H1 (cell line): ENCODE measurements at regions not wholly inside any gene's neighbourhood (a gene's known extent, or its start where the extent isn't known, plus 50 kb on each side); places are given as distances from the start of the nearest gene placed in this dataset.

ENCODE experiments used
- CTCF ChIA-PET: fragments of 300-600 bp; sonication (Branson Sonifier 250); formaldehyde crosslinking; loops from one replicate; lab custom pipeline; 2021; ENCODE audit not compliant: partially characterized antibody; lab: Charles Lee
- POLR2A ChIA-PET: fragments of 300-600 bp; sonication (Branson Sonifier 250); formaldehyde crosslinking; loops from one replicate; lab custom pipeline; 2021; ENCODE audit warnings: inconsistent platforms; ENCODE audit not compliant: partially characterized antibody; lab: Charles Lee
- DNase-seq, 2 experiments: peaks; one replicate each; pipeline versions ENCODE4 v3.0.0 to v3.0.0-alpha.2; 2010 to 2022; ENCODE audit warnings: low spot score in 2 of 2, low read depth in 1 of 2, mixed read lengths in 1 of 2
- FAIRE-seq: peaks from 2 replicates; lab custom pipeline; 2011; peaks lifted over from hg19 to GRCh38; lab: Jason Lieb, UNC
- H2AFZ ChIP-seq: 2 replicates; pipeline ENCODE4 v1.8.1; 2012; ENCODE audit warnings: low read length, inconsistent platforms
- H2AK5ac ChIP-seq: 2 replicates; pipeline ENCODE4 v1.6.1; 2013; ENCODE audit warnings: low read depth, low read length
- H2BK120ac ChIP-seq: replicated peaks from 2 replicates; pipeline ENCODE3; 2013; ENCODE audit warnings: low read depth, low read length, inconsistent platforms
- H2BK12ac ChIP-seq: 2 replicates; pipeline ENCODE4 v1.6.1; 2013; ENCODE audit warnings: low read depth, low read length
- H2BK15ac ChIP-seq: 2 replicates; pipeline ENCODE4 v1.6.1; 2013; ENCODE audit warnings: low read length
- H2BK20ac ChIP-seq: 2 replicates; pipeline ENCODE4 v1.6.1; 2013; ENCODE audit warnings: low read length
- H2BK5ac ChIP-seq: 2 replicates; pipeline ENCODE4 v1.6.1; 2013; ENCODE audit warnings: low read depth, low read length
- H3K14ac ChIP-seq: 2 replicates; pipeline ENCODE4 v1.6.1; 2013; ENCODE audit warnings: inconsistent platforms; ENCODE audit not compliant: insufficient read length
- H3K18ac ChIP-seq: 2 replicates; pipeline ENCODE4 v1.6.1; 2013; ENCODE audit warnings: low read length; ENCODE audit errors: extremely low read depth
- H3K23ac ChIP-seq: 2 replicates; pipeline ENCODE4 v1.6.1; 2013; ENCODE audit warnings: inconsistent platforms; ENCODE audit not compliant: insufficient read length
- H3K23me2 ChIP-seq: 2 replicates; pipeline ENCODE4 v1.6.1; 2013; ENCODE audit warnings: low read depth, low read length
- H3K27ac ChIP-seq: 2 replicates; pipeline ENCODE4 v1.6.1; 2011; ENCODE audit warnings: low read depth, low read length, inconsistent platforms
- H3K27me3 ChIP-seq, 4 experiments: replicated peaks in 1 of 4; 1 replicate in 1 of 4; 2 replicates in 3 of 4; pipeline versions ENCODE4 v1.6.1 to v1.8.1; 2011 to 2013; ENCODE audit warnings: low read length in 3 of 4, mild to moderate bottlenecking in 3 of 4, inconsistent platforms in 2 of 4, mixed read lengths in 2 of 4, moderate library complexity in 1 of 4; ENCODE audit not compliant: control insufficient read depth in 3 of 4, insufficient read depth in 3 of 4; ENCODE audit errors: extremely low read depth in 1 of 4
- H3K36me3 ChIP-seq, 4 experiments: 2 replicates each; pipeline versions ENCODE4 v1.6.1 to v1.8.1; 2011 to 2013; ENCODE audit warnings: mild to moderate bottlenecking in 4 of 4, low read length in 3 of 4, moderate library complexity in 2 of 4, control low read depth in 1 of 4, inconsistent platforms in 1 of 4; ENCODE audit not compliant: insufficient read depth in 4 of 4, control insufficient read depth in 2 of 4
- H3K4ac ChIP-seq: replicated peaks from 2 replicates; pipeline ENCODE3; 2013; ENCODE audit warnings: low read length, low read depth, mixed read lengths, inconsistent platforms; ENCODE audit not compliant: insufficient read length
- H3K4me1 ChIP-seq, 4 experiments: replicated peaks in 1 of 4; 1 replicate in 1 of 4; 2 replicates in 3 of 4; pipeline versions ENCODE4 v1.6.1 to v1.8.1; 2011 to 2013; ENCODE audit warnings: low read length in 3 of 4, inconsistent platforms in 2 of 4, mixed read lengths in 1 of 4; ENCODE audit not compliant: insufficient read depth in 4 of 4, control insufficient read depth in 3 of 4
- H3K4me2 ChIP-seq, 2 experiments: 2 replicates each; pipeline versions ENCODE4 v1.6.1 to v1.8.1; 2011 to 2013; ENCODE audit warnings: low read depth in 2 of 2, low read length in 2 of 2, control low read depth in 1 of 2, inconsistent platforms in 1 of 2, mild to moderate bottlenecking in 1 of 2; ENCODE audit not compliant: insufficient read depth in 1 of 2
- H3K4me3 ChIP-seq, 4 experiments: fragments of 200-600, 300-600 bp in 1 of 4; sonication (generic), shearing (Covaris generic), sonication (Bioruptor Twin) in 1 of 4; 2 replicates each; pipeline versions ENCODE4 v1.5.1 to v1.8.1; 2011 to 2016; ENCODE audit warnings: low read length in 4 of 4, low read depth in 3 of 4, control low read depth in 2 of 4, inconsistent platforms in 2 of 4, mild to moderate bottlenecking in 2 of 4, mixed read lengths in 1 of 4, moderate library complexity in 1 of 4; ENCODE audit not compliant: insufficient read depth in 2 of 4; ENCODE audit errors: extremely low read depth in 1 of 4
- H3K56ac ChIP-seq: replicated peaks from 2 replicates; pipeline ENCODE3; 2013; ENCODE audit warnings: low read depth, mild to moderate bottlenecking, mixed read lengths, low read length, inconsistent platforms; ENCODE audit not compliant: insufficient read length
- H3K79me1 ChIP-seq: 2 replicates; pipeline ENCODE4 v1.6.1; 2013; ENCODE audit warnings: low read depth, low read length, control low read depth
- H3K79me2 ChIP-seq, 2 experiments: 2 replicates each; pipeline versions ENCODE4 v1.6.1 to v1.8.1; 2012 to 2013; ENCODE audit warnings: low read length in 2 of 2, mild to moderate bottlenecking in 2 of 2, inconsistent platforms in 1 of 2; ENCODE audit not compliant: insufficient read depth in 2 of 2, control insufficient read depth in 1 of 2
- H3K9ac ChIP-seq, 4 experiments: replicated peaks in 1 of 4; 1 replicate in 1 of 4; 2 replicates in 3 of 4; pipeline versions ENCODE4 v1.6.1 to v1.8.1; 2011 to 2013; ENCODE audit warnings: low read depth in 3 of 4, low read length in 3 of 4, control low read depth in 2 of 4, mild to moderate bottlenecking in 2 of 4, moderate library complexity in 2 of 4, inconsistent platforms in 1 of 4; ENCODE audit errors: extremely low read depth in 1 of 4
- H3K9me3 ChIP-seq, 2 experiments: 2 replicates each; pipeline versions ENCODE4 v1.6.1 to v1.8.1; 2012 to 2013; ENCODE audit warnings: mild to moderate bottlenecking in 2 of 2, moderate library complexity in 2 of 2, control low read depth in 1 of 2, inconsistent platforms in 1 of 2, low read depth in 1 of 2, low read length in 1 of 2, mixed read lengths in 1 of 2; ENCODE audit not compliant: insufficient read depth in 2 of 2
- H4K20me1 ChIP-seq, 2 experiments: replicated peaks in 1 of 2; 2 replicates each; pipeline versions ENCODE3 to v1.8.1; 2011 to 2013; ENCODE audit warnings: inconsistent platforms in 2 of 2, low read length in 2 of 2, mild to moderate bottlenecking in 1 of 2; ENCODE audit not compliant: insufficient read depth in 2 of 2, control insufficient read depth in 1 of 2
- H4K5ac ChIP-seq: 2 replicates; pipeline ENCODE4 v1.6.1; 2013; ENCODE audit warnings: low read length, low read depth, mixed read lengths, inconsistent platforms; ENCODE audit not compliant: insufficient read length
- H4K8ac ChIP-seq: 2 replicates; pipeline ENCODE4 v1.8.0; 2013; ENCODE audit warnings: mild to moderate bottlenecking, moderate library complexity, low read length, inconsistent platforms; ENCODE audit not compliant: insufficient read depth; ENCODE audit errors: extremely low read depth
- H4K91ac ChIP-seq: replicated peaks from 2 replicates; pipeline ENCODE3; 2013; ENCODE audit warnings: low read length, mixed read lengths, inconsistent platforms; ENCODE audit not compliant: insufficient read length
- PHF8 ChIP-seq: fragments of 200-600 bp; sonication (generic); conservative IDR thresholded peaks from 2 replicates; pipeline ENCODE4 v1.7.1; 2012; ENCODE audit warnings: low read depth, mild to moderate bottlenecking, inconsistent platforms, low read length, moderate library complexity
- SIN3A ChIP-seq, 2 experiments: IDR thresholded peaks in 1 of 2; conservative IDR thresholded peaks in 1 of 2; 2 replicates each; pipeline ENCODE4 v1.6.1; 2011 to 2012; ENCODE audit warnings: low read length in 2 of 2, improper control_type of control experiment in 1 of 2, low read depth in 1 of 2, mild to moderate bottlenecking in 1 of 2
- TAF1 ChIP-seq: IDR thresholded peaks from 2 replicates; pipeline ENCODE4 v1.6.1; 2011; ENCODE audit warnings: mild to moderate bottlenecking, low read depth, low read length
- TBP ChIP-seq: IDR thresholded peaks from 2 replicates; pipeline ENCODE4 v1.6.1; 2011; ENCODE audit warnings: low read depth, low read length, improper control_type of control experiment
- WGBS, 2 experiments: shearing (Covaris generic) in 1 of 2; methylation state at CpG; one replicate each; pipeline versions ENCODE4 v1.1.6 to v1.1.7; 2013 to 2015; ENCODE audit warnings: low lambda C conversion rate in 2 of 2, mixed read lengths in 2 of 2, inconsistent platforms in 1 of 2, low coverage in 1 of 2, missing lambda C conversion rate in 1 of 2; ENCODE audit not compliant: insufficient replicate concordance in 2 of 2, insufficient coverage in 1 of 2, insufficient read length in 1 of 2; ENCODE audit errors: extremely low coverage in 1 of 2, missing lambda C conversion rate in 1 of 2; 5-methylcytosine and 5-hydroxymethylcytosine counted together

DNA sequence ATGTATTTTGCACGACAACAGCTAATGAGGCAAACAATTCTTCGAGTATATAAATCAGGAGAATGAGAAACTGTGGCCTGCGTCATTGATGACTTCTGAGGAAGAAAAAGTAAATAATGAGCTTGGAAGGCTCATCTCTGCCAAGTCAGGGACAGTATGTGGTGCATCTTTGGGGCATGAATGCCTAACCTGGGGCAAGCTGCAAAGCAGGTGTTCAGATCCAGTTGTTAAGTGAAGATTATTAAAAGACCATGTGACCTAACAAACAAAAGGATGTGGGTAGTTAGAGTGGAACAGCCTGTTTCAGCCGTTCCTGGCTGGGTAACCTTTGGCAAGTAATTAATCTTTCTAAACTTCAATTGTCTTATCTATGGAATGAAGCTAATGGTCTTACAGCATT, 93.0 kb downstream of the LYZL2 start:
- ChIA-PET POLR2A (interaction anchor here (1.4 kb wide), 1 partner anchor 102 kb away, joined by 3 read pairs; no protein-coding TSS in a partner anchor), CTCF (interaction anchor here (0.6 to 4.5 kb wide), 17 partner anchors 8 to 152 kb away, joined by 3 to 31 read pairs (median 4); no protein-coding TSS in a partner anchor)

More for the DNA sequence above, 93.0 kb downstream of the LYZL2 start:
- H3K23me2 ChIP-seq: no peaks in the 10 kb centered on the region
- H3K9ac ChIP-seq: no peak overlapping the region
- H4K8ac ChIP-seq: no peak overlapping the region
- FAIRE-seq (no peak), DNase-seq (no peak)
- H4K20me1 ChIP-seq: no peaks in the 10 kb centered on the region
- no peak overlapping the region for H3K56ac ChIP-seq
- no peak overlapping the region for H2BK120ac ChIP-seq
- no peak overlapping the region for H3K4me3 ChIP-seq
- H3K23ac ChIP-seq: no peak overlapping the region
- no peak overlapping the region for H3K18ac ChIP-seq
- no peak overlapping the region for H3K14ac ChIP-seq
- no peak overlapping the region for H2AK5ac ChIP-seq
- H3K79me2 ChIP-seq: no peaks in the 10 kb centered on the region
- H2BK15ac ChIP-seq: no peak overlapping the region
- H3K9me3 ChIP-seq: no peaks in the 10 kb centered on the region
- H3K27ac ChIP-seq: no peak overlapping the region
- H2AFZ ChIP-seq: no peak overlapping the region; the same call in 1 of the 2 replicates
- H4K91ac ChIP-seq: no peak overlapping the region
- H4K5ac ChIP-seq: no peak overlapping the region
- 94% methylated on average over 4 of the region's 4 CpGs; no CpG with 5 or more reads in 1 of the 2 experiments for WGBS, 2 experiments
- no peak overlapping the region for H2BK5ac ChIP-seq
- no peak overlapping the region for H3K4me2 ChIP-seq
- H3K79me1 ChIP-seq: no peaks in the 10 kb centered on the region
- H2BK12ac ChIP-seq: 0 out of 2 replicates have a peak overlapping the region, but pooled peaks have one; percentile 55
- no peaks in the 10 kb centered on the region for H3K36me3 ChIP-seq
- no peaks in the 10 kb centered on the region for H3K27me3 ChIP-seq
- H2BK20ac ChIP-seq: no peak overlapping the region
- H3K4ac ChIP-seq: no peak overlapping the region
- H3K4me1 ChIP-seq: peaks cover 0 to 9% (median under 1%) of the 10 kb centered on the region in 4 experiments; a peak in 2 of 7 replicates
- TF ChIP-seq PHF8: no peak
- no peak for TF ChIP-seq SIN3A (conservative IDR thresholded peaks at IDR 0.05 in 1 of 2, IDR thresholded peaks at IDR 0.05 in 1 of 2; ENCODE audit: low read depth in 1 of 2, low read length in 2 of 2)
- no peak for TF ChIP-seq TBP
- TF ChIP-seq TAF1: no peak
- TF ChIP-seq, all 59 proteins: peak for 0
